ENCODE measurements at regions not wholly inside any gene's neighbourhood (a gene's known extent, or its start where the extent isn't known, plus 50 kb on each side); places are given as distances from the start of the nearest gene placed in this dataset.
A peak's percentile ranks its signal among the peaks of the same experiment; 100 is the strongest.

GRCh38 chr5:157912621-157913325 is 53.8 kb upstream of the CLINT1 start:
- H3K36me3 Mint-ChIP-seq (ENCODE audit: low read depth), result no peaks in the 10 kb centered on the region

GRCh38 chr5:157911568-157911967 is 52.6 kb upstream of the CLINT1 start:
- Mint-ChIP-seq H3K4me3 (no peak overlapping the region), H3K9me3 (no peaks in the 10 kb centered on the region), H3K27ac (ENCODE audit: unreplicated experiment) (no peak overlapping the region), H3K36me3 (ENCODE audit: low read depth) (no peaks in the 10 kb centered on the region), H3K4me1 (peaks cover 15% of the 10 kb centered on the region), H3K27me3 (ENCODE audit: low read depth) (peaks cover 2% of the 10 kb centered on the region)
- no peak for TF ChIP-seq CTCF (conservative IDR thresholded peaks at IDR 0.05)
- no peak for DNase-seq (ENCODE audit: low read depth, low spot score)

More at GRCh38 chr5:157912621-157913325, 53.8 kb upstream of the CLINT1 start:
- no peak for TF ChIP-seq CTCF (conservative IDR thresholded peaks at IDR 0.05)
- peak overlapping the region; percentile 50 for H3K27ac Mint-ChIP-seq (ENCODE audit: unreplicated experiment)
- DNase-seq (ENCODE audit: low read depth, low spot score), result no peak
- H3K4me3 Mint-ChIP-seq, result no peak overlapping the region
- peaks cover 2% of the 10 kb centered on the region for H3K27me3 Mint-ChIP-seq (ENCODE audit: low read depth)
- no peaks in the 10 kb centered on the region for H3K9me3 Mint-ChIP-seq
- H3K4me1 Mint-ChIP-seq, result peaks cover 15% of the 10 kb centered on the region

Measured in neural crest cell (in vitro differentiated cells).